ENCODE measurements at regions not wholly inside any gene's neighbourhood (a gene's known extent, or its start where the extent isn't known, plus 50 kb on each side); places are given as distances from the start of the nearest gene placed in this dataset.

DNA sequence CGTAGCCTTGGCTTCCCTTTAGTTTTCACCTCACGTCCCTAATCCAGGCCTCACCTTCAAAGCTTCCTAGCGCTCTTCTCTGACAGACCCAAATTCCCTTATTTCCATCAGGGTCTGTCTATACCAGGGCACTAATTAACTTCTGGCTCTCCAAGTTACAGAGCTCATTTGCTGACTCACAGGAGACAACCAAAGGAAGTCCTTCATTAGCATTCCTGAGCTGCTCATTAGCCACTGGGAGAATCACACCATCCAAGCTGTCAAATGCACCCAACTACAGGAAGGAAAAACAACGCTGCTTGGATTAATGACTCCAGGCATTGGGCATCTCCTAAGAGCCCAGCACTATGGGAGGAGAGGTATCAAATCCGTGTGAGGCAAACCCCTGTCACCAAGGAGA is 109.8 kb upstream of the ALK start:
- H3K27ac ChIP-seq: no peak overlapping the region; the same call in 1 of the 2 replicates
- TF ChIP-seq CTCF (conservative IDR thresholded peaks at IDR 0.05): no peak
- no peak for TF ChIP-seq ZFX (IDR thresholded peaks at IDR 0.05)

DNA sequence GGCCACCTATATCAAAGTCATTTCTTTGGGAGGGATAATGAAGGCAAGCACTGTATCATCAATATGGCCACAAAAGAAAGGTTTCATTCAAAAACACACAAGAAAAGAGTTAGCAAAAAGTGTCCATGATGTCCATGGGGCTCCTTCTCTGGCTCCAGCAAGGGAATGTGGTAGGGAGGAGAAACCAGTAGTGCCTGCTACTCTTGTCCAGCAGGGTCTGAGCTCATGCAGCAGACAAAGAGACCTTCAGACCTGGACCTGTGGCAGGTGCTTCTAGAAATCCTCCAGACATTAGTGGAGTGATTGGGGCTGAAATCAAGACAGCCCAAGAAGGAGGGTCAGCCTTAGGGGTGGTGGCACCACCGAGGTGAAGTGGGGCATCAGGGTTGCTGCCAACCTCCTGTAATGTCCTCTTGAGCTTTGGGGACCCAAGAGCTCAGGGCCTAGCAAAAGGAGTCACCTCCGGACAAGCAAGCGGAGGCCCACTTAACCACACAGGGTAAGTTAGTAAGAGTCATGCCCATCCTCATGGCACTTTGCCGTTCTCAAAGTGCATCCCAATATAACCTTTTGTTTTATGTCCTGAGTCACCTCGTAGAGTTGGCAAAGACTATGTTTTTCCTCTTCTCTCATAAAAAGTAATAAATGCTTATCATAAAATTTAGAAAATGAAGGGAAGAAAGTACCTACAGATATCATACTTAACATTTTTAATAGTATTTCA is 112.6 kb upstream of the YPEL5 start:
- TF ChIP-seq CTCF (conservative IDR thresholded peaks at IDR 0.05) (no peak), ZFX (IDR thresholded peaks at IDR 0.05) (no peak)
- H3K27ac ChIP-seq: no peak overlapping the region

DNA sequence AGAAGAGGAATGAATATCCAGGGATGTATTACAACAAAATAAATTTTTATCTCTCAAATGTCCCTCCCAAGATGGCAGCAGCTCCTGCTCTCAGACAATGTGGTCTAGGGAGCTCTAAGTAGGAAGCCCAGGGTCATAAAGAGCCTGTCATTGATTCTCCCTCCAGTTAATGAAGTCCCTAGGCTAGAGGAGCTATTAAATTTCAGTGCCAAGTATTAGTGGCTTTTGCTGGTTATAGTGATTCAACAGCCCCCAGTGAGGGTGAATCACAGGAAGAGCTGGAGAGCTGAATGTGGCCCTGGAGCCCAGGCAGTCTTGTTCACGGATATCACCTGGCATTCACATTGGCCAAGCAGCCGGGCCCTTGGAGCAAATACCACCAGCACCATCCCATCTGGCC is 109.8 kb upstream of the YPEL5 start:
- no peak overlapping the region for H3K27ac ChIP-seq
- TF ChIP-seq ZFX (IDR thresholded peaks at IDR 0.05) (no peak), CTCF (conservative IDR thresholded peaks at IDR 0.05) (no peak)

DNA sequence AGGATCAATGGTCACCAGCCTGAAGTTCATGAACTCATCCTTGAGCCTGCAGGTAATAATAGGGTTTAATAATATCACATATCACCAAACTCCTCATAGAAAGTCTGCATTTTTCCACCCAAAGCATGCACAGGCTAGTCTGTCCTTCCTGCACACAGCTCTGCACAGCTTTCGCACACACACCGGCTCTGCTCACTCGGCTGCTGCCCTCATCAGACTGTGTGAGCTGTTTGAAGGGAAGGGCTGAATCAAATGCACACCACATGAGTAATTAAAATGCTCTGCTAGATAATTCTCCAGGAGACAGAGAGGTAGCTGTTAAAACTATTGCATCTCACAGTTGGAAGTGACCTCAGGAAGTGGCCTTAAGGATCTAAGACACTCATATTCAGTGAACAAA is 108.4 kb upstream of the YPEL5 start:
- H3K27ac ChIP-seq: no peak overlapping the region
- no peak for TF ChIP-seq ZFX (IDR thresholded peaks at IDR 0.05)

- no peak overlapping the region for H3K27ac ChIP-seq
- no peak for TF ChIP-seq ZFX (IDR thresholded peaks at IDR 0.05)
- TF ChIP-seq CTCF (conservative IDR thresholded peaks at IDR 0.05): no peak
Observed at GRCh38 chr2:30039101-30039500, 107.7 kb upstream of the YPEL5 start.

- H3K27ac ChIP-seq: no peak overlapping the region
- TF ChIP-seq ZFX (IDR thresholded peaks at IDR 0.05) (no peak), CTCF (conservative IDR thresholded peaks at IDR 0.05) (no peak)
Observed at GRCh38 chr2:30040147-30040546, 106.7 kb upstream of the YPEL5 start.

DNA sequence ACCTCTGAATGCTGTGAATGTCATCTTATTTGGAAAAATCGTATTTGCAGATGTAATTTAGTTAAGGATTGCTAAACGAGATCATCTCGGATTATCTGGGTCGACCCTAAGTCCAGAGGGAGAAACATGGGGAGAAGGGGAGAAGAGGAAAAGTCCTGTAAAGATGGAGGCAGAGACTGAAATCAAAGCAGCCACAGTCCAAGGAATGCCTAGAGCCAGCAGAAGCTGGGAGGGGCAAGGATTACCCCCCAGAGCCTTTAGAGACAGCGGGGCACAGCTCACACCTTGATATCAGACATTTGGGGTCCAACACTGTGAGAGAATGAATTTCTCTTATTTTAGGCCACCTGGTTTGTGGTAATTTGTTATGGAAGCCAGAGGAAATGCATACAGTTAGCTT is 104.9 kb upstream of the YPEL5 start:
- TF ChIP-seq CTCF (conservative IDR thresholded peaks at IDR 0.05): no peak
- no peak for TF ChIP-seq ZFX (IDR thresholded peaks at IDR 0.05)
- no peak overlapping the region for H3K27ac ChIP-seq

- TF ChIP-seq CTCF (conservative IDR thresholded peaks at IDR 0.05) (no peak), ZFX (IDR thresholded peaks at IDR 0.05) (no peak)
- H3K27ac ChIP-seq: no peak overlapping the region
Observed at GRCh38 chr2:30046396-30046795, 100.4 kb upstream of the YPEL5 start.
